MG63 (cell line): ENCODE measurements at regions not wholly inside any gene's neighbourhood (a gene's known extent, or its start where the extent isn't known, plus 50 kb on each side); places are given as distances from the start of the nearest gene placed in this dataset.

Source experiments
- DNase-seq: peaks from one replicate; pipeline ENCODE4 v3.0.0-alpha.2; 2020
- H3K27me3 ChIP-seq: fragments of 250-450 bp; sonication (Bioruptor Pico); 2 replicates; pipeline ENCODE4 v1.5.1; 2020; ENCODE audit warnings: mild to moderate bottlenecking, moderate library complexity
- H3K36me3 ChIP-seq: fragments of 250-450 bp; sonication (Bioruptor Pico); 2 replicates; pipeline ENCODE4 v1.5.1; 2020; ENCODE audit warnings: mild to moderate bottlenecking, moderate library complexity
- H3K4me3 ChIP-seq: fragments of 250-450 bp; sonication (Bioruptor Pico); 2 replicates; pipeline ENCODE4 v1.5.1; 2020; ENCODE audit warnings: mild to moderate bottlenecking, moderate library complexity
- H3K9me3 ChIP-seq: fragments of 250-450 bp; sonication (Bioruptor Pico); 2 replicates; pipeline ENCODE4 v1.5.1; 2020; ENCODE audit warnings: mild to moderate bottlenecking, moderate library complexity

DNA sequence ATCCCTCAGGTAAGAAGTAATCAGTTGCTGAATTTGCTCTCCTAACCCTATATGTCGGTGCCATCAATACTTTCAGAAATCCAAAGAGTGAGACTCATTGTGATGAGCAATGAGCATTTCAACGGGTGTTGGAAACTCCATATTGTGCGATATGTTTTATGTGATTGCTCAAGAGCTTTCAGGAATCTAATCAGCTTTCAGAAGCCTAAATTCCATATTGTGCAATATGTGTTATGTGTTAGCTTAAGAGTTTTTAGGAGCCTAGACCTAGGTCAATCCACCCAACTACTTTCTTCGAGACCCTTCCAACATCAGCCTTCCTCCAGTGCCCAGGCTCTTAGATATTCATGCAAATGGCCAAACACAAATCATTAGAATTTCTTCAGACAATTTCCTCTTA is 277.3 kb downstream of the DSC3 start:
- Histone ChIP-seq H3K27me3 (no peaks in the 10 kb centered on the region), H3K4me3 (no peak overlapping the region), H3K9me3 (no peaks in the 10 kb centered on the region), H3K36me3 (no peaks in the 10 kb centered on the region)
- no peak for DNase-seq

DNA sequence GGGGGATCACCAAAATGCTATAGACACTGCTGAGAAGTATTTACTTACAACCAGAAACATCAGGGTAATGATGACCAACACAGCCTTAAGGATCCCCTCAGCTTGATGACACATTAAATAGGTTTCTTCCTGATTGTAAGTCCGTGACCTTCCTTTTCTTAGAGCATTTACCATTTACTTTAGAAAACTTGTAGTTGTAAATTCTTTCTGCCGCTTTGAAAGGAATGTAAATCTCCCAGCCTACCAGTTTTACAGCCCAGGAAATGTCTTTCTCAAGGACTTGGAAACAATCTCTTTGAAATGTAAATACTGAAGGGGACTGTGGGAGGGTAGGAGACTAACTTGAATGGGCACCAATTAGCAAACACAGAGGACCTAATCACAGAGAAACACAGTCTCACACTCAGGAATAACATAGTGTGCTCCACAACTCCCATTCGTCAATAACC is 278.6 kb downstream of the DSC3 start:
- no peak for DNase-seq
- H3K27me3 ChIP-seq, result no peaks in the 10 kb centered on the region
- no peaks in the 10 kb centered on the region for H3K36me3 ChIP-seq
- no peak overlapping the region for H3K4me3 ChIP-seq
- no peaks in the 10 kb centered on the region for H3K9me3 ChIP-seq

DNA sequence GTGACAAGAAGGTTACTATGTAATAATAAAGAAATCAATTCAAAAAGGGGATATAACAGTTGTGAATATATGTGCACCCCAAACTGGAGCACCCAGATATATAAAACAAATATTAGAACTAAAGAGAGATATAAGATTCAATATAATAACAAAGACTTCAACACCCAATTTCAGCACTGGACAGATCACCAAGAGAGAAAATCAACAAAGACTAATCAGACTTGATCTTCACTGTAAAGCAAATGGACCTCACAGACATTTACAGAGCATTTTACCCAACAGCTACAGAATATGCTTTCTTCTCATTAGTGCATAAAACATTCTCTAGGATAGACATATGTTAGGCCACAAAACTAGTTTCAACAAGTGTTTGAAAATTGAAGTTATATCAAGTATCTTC is 287.7 kb downstream of the DSC3 start:
- Histone ChIP-seq H3K4me3 (no peak overlapping the region), H3K27me3 (no peaks in the 10 kb centered on the region), H3K9me3 (no peaks in the 10 kb centered on the region), H3K36me3 (no peaks in the 10 kb centered on the region)
- no peak for DNase-seq

DNA sequence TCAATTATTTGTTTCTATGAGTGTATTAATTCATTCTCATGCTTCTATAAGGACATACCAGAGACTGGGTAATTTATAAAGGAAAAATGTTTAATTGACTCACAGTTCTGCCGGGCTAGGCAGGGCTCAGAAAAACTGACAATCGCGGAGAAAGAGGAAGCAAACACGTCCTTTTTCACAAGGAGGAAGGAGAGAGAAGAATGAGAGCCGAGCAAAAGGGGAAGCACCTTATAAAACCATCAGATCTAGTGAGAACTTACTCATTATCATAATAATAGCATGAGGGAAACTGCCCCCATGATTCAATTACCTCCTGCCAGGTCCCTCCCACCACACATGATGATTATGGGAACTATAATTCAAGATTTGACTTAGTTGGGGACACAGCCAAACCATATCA is 294.0 kb downstream of the DSC3 start:
- Histone ChIP-seq H3K36me3 (no peaks in the 10 kb centered on the region), H3K27me3 (no peaks in the 10 kb centered on the region), H3K4me3 (no peak overlapping the region), H3K9me3 (no peaks in the 10 kb centered on the region)
- DNase-seq, result no peak

DNA sequence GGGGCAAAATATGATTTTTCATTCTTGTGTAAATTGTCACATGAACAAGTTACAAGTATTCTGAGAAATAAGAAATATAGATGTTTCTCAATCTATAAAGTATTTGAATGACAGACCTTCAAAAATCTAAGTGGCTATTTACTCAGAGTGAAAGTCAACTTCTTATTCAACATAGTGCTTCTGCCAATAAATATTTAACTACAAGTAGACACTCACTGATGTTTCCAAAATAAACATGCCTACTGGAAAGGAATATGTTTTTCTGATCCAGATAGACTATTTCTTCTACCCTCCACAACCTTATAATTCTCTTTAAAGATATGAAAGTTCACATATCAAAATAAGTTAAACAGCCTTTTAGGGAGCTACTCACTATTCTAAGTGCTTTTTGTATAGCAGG is 296.3 kb downstream of the DSC3 start:
- H3K9me3 ChIP-seq, result no peaks in the 10 kb centered on the region

DNA sequence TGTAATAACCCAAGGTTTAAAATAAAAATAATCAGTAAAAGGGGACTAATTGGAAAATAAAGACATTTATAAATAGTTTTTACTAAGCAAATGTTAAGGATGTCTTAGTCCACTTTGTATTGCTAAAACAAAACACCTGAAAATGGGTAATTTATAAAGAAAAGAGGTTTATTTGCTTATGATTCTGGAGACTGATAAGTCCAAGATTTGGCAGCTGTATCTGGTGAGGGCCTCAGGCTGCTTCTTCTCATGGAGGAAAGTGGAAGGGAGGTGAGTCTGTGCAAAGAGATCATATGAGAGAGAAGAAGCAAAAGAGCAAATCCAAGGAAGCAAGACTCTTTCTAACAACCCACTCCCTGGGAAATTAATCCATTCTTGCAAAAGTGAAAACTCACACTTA is 299.5 kb downstream of the DSC3 start:
- Histone ChIP-seq H3K4me3 (no peak overlapping the region), H3K36me3 (no peaks in the 10 kb centered on the region), H3K9me3 (no peaks in the 10 kb centered on the region), H3K27me3 (no peaks in the 10 kb centered on the region)
- DNase-seq, result no peak

More for the DNA sequence above, 296.3 kb downstream of the DSC3 start:
- no peak for DNase-seq
- Histone ChIP-seq H3K36me3 (no peaks in the 10 kb centered on the region), H3K27me3 (no peaks in the 10 kb centered on the region), H3K4me3 (no peak overlapping the region)

DNA sequence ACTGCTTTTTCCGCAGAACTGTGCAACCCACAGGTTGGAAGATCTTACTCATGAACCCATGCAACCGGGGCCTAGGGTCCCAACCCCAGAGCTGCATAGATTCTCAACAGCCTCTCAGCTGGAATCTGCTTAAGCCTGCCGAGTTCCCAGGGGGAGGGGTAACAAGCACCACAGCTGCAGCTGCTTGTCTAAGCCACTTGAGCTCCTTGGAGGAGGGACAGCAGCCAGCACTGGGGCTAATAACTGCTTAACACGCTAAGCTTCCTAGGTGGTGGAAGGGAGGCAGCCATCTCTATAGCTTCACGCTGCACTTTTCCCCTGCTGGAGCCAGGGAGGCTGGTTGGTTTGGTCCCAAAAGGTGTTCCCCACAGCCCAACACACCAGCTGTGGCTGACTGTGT is 311.6 kb downstream of the DSC3 start:
- Histone ChIP-seq H3K9me3 (no peaks in the 10 kb centered on the region), H3K4me3 (no peak overlapping the region), H3K27me3 (no peaks in the 10 kb centered on the region), H3K36me3 (no peaks in the 10 kb centered on the region)
- no peak for DNase-seq

DNA sequence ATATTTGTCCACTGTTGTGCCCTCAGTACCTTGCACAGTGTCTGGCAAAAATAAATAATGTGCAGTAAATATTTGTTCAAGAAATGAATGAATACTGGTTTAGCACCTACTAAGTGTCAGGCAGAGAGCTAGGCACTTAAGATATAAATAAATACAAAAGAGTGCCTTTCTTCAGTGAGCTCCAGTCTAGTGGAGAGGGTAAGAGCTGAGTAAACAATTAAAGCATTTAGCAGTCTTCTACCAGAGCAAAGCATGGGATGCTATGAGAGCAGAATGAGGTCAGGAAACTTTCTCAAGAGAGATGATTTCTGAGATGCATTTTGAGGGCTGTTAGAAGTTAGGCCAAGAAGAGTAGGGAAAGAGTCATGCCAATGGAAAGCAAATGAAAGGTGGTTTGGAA is 314.7 kb downstream of the DSC3 start:
- H3K27me3 ChIP-seq, result no peaks in the 10 kb centered on the region
- no peaks in the 10 kb centered on the region for H3K9me3 ChIP-seq
- no peak overlapping the region for H3K4me3 ChIP-seq
- DNase-seq, result no peak
- no peaks in the 10 kb centered on the region for H3K36me3 ChIP-seq

DNA sequence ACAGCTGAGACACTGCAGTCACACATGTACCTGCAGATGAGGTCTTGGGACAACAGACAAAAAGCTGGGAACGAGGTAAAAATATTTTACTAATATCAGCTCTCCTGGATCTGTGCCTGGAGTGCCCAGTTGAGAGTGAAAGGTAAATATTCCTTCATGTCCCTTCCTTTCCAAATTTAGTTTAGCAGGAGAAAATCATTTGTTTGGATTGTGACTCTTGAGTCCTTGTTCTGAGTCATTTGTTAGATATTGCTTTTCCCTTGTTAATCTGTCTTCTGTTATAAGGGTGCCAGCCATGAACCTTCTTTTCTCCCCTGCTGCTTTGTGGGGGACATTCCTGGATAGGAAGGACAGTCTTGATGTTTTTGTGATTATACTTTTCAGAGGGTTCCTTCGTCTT is 329.2 kb downstream of the DSC3 start:
- Histone ChIP-seq H3K36me3 (no peaks in the 10 kb centered on the region), H3K4me3 (no peak overlapping the region), H3K27me3 (no peaks in the 10 kb centered on the region), H3K9me3 (no peaks in the 10 kb centered on the region)
- DNase-seq, result no peak

DNA sequence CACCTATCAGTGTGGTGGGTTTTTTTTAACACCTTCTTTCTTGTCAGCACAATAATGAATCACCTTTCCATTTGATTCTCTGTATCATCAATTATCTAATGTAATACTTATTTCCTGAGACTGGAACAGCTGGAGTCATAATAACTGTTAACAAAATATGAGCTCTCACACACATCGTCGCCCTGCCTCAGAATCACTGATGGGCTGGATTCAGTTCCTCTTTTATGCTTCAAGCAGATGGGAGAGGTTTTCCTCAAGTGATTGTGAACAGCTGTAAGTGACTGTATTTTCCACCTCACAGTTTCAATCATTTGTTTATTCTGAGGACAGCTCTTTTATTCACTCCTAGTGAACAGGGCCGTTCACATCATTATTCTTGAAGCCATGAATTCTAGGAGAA is 330.2 kb downstream of the DSC3 start:
- Histone ChIP-seq H3K36me3 (no peaks in the 10 kb centered on the region), H3K9me3 (no peaks in the 10 kb centered on the region), H3K4me3 (no peak overlapping the region), H3K27me3 (no peaks in the 10 kb centered on the region)
- DNase-seq, result no peak

DNA sequence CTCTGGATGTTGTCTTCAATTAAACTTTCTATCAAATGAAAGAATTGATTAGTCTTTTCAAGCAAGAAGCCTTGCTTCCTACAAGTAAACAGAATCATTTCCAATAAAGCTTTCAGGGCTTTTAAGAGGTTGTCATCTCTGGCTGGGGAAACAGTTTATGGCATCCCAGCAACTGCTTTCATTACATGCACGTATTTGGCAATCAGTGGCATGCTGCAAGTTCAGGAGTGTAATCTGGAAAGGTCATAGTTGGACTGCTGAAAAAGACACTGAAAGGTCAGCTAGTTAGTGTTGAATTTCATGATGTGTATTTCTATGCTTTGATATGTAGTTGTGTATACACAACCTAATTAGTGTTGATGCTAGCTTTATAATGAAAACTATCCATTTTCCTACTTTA is 332.9 kb downstream of the DSC3 start:
- no peak overlapping the region for H3K4me3 ChIP-seq
- no peak for DNase-seq
- no peaks in the 10 kb centered on the region for H3K27me3 ChIP-seq
- no peaks in the 10 kb centered on the region for H3K36me3 ChIP-seq
- no peaks in the 10 kb centered on the region for H3K9me3 ChIP-seq

DNA sequence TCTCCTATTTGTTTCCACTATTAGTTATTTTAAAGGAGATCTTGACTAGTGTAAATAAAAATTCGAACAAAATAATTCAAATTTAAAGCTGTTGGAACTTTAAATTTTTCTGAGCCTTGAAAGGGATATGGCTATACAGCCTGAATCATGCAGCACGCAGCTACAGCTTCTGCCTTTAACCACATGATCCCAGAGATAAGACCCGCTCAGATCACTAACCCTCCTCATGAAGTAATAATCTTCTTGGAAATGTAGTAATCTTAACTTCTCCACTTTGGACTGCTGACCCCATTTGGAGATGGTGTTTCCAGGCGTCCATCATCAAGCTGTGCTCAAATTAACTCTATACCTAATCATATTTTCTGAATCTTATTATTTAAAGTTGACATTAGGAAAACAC is 336.6 kb downstream of the DSC3 start:
- Histone ChIP-seq H3K4me3 (no peak overlapping the region), H3K9me3 (no peaks in the 10 kb centered on the region), H3K36me3 (no peaks in the 10 kb centered on the region), H3K27me3 (no peaks in the 10 kb centered on the region)
- DNase-seq, result no peak

DNA sequence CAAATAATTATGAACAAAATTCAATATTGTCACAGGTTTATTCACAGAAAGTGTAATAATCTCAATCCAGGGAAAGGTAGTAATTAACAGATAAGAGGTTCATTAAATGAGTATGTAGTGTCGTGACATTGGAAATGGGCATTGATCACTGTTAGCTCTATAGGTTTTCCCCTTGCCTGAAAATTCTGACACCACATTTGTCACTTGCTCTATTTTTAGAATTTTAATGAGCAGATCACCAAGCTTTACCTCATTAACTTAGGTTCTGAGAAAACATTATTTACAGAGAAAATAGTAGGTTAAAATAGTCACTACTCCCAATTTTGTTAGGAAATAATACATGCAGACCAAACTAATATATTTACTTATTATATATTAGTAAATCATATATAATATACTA is 344.0 kb downstream of the DSC3 start:
- no peak for DNase-seq
- no peaks in the 10 kb centered on the region for H3K9me3 ChIP-seq
- no peaks in the 10 kb centered on the region for H3K36me3 ChIP-seq
- H3K4me3 ChIP-seq, result no peak overlapping the region
- no peaks in the 10 kb centered on the region for H3K27me3 ChIP-seq

DNA sequence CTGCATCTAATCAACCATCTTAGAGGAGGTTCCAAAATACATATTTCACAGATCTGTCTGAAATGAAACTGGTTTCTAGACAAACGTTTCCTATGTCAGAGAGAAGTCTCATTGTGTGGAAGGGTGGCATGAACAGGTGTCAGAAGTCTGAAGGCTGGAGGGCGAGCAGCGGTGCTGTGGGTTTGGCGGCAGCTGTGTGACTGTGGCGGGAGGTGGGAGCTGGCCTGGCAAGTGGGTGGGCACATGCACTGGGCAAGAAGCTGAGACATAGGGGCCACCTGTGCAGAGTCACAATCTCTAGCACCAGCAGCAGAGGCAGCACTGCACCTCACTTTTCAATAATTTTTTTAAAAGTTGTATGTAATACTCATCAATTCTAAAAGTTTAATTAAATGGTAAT is 346.3 kb downstream of the DSC3 start:
- Histone ChIP-seq H3K9me3 (no peaks in the 10 kb centered on the region), H3K27me3 (no peaks in the 10 kb centered on the region), H3K36me3 (no peaks in the 10 kb centered on the region), H3K4me3 (no peak overlapping the region)
- DNase-seq, result no peak

DNA sequence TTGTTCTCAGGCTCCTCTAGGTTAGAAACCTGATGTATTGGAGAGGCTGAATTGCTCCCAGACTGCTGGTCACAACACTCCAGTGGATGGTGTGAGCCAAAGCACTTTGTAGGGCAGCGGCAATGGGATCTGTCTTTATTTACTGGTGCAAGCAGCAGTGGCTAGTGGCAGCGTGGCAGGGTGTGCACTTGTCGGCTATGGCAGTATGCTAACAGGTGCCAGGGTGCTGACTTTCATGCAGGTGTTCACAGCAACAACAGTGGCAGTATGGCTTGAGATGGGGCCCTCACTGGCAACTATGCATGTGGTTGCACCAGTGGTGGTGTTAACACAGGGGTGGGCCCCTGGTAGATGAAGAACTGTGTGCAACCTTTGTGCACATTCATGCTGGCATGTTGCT is 347.8 kb downstream of the DSC3 start:
- no peaks in the 10 kb centered on the region for H3K36me3 ChIP-seq
- H3K27me3 ChIP-seq, result no peaks in the 10 kb centered on the region
- no peak overlapping the region for H3K4me3 ChIP-seq
- no peak for DNase-seq
- no peaks in the 10 kb centered on the region for H3K9me3 ChIP-seq

DNA sequence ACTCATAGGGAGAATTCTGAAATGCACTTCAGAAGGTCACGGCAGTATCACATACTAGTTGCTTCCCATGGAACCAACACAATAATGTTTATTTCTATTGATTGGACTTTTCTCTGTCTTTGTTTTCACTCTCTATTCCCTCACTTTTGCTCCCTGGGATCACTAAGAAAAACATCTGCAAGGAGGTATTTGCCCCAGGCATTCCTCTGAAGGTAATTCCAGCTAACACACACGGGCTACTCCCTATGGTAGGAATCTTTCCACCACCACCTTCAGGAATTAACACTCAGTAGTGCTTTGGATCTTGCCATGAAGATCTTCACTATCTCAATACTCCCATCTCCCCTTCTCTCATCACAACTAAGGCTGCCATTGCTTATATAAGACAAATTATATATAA is 353.3 kb downstream of the DSC3 start:
- H3K9me3 ChIP-seq, result no peaks in the 10 kb centered on the region
- no peaks in the 10 kb centered on the region for H3K36me3 ChIP-seq
- no peak for DNase-seq
- H3K27me3 ChIP-seq, result no peaks in the 10 kb centered on the region
- H3K4me3 ChIP-seq, result no peak overlapping the region

DNA sequence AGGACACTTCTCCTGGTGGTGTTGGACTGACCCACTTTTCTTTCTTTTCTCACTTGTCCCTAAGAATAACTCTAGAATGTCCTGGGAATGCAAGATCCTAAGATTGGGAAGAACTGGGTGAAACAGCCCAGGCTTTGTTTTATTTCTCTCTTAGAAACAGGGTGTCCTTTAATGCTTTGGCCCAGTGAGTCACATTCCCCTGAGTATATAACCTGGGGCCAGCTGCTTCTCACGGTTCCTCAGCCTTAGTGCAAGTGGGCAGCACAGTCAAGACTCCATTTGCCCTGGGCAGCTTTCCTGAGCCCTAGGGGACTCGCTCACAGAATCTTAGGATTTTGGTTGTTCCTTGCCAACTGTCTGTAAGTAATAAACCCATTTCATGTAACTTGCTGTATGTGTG is 355.0 kb downstream of the DSC3 start:
- no peaks in the 10 kb centered on the region for H3K36me3 ChIP-seq
- DNase-seq, result no peak
- H3K4me3 ChIP-seq, result no peak overlapping the region
- H3K9me3 ChIP-seq, result no peaks in the 10 kb centered on the region
- H3K27me3 ChIP-seq, result no peaks in the 10 kb centered on the region

DNA sequence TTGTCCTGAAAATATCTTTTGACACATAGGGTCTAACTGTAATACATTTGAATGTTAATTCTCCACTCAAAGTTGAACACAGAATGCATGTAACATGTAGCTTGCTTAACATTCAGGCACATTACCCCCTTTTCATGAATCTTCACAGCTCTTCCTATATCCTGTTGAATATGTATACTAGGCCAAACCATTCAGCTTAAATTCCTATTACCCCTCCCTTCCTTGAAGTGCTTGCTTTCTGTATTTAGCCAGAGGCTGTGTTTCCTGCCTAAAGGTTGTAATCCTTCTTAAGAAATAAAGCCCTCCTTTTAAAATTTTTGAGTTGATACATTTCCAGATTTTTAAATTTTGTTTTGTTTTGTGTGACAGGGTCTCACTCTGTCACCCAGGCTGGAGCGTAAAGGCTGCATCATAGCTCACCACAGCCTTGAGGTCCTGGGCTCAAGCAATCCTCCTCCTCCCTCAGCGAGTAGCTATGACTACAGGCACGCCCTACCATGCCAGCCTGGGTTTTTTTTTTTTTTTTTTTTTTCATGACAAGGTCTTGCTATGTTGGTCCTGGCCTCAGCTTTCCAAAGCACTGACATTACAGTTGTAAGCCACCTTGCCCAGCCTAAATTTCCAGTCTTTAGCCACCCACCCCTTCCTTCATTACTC is 357.6 kb downstream of the DSC3 start:
- Histone ChIP-seq H3K9me3 (no peaks in the 10 kb centered on the region), H3K36me3 (no peaks in the 10 kb centered on the region), H3K4me3 (no peak overlapping the region), H3K27me3 (no peaks in the 10 kb centered on the region)
- no peak for DNase-seq

DNA sequence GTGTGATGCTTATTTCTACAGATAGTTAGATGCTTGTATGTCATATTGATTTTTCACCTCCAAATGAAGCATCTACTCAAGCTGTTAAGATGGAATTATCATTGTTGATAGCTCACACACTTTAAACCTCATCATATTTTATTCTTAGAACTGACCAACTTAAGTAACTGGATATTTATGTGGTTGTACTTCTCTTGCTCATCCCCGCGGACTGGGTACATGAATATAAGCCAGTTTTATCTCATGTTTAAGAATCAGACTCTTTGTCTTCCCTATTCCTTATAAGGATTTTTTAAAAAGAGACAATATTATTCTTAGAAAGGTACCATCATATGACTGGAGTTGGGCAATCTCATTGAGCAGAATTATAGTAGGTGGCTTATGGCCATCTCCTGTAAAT is 358.7 kb downstream of the DSC3 start:
- Histone ChIP-seq H3K27me3 (no peaks in the 10 kb centered on the region), H3K9me3 (no peaks in the 10 kb centered on the region), H3K4me3 (no peak overlapping the region), H3K36me3 (no peaks in the 10 kb centered on the region)
- no peak for DNase-seq
